NT2/D1 (cell line): ENCODE measurements at regions not wholly inside any gene's neighbourhood (a gene's known extent, or its start where the extent isn't known, plus 50 kb on each side); places are given as distances from the start of the nearest gene placed in this dataset.

Experiments used
- DNase-seq: peaks from one replicate; pipeline ENCODE4 v3.0.0-alpha.2; 2011; ENCODE audit warnings: low read depth, low spot score
- H3K27me3 ChIP-seq: 2 replicates; pipeline ENCODE4 v1.6.0; 2011; ENCODE audit warnings: mild to moderate bottlenecking; ENCODE audit not compliant: insufficient read length, insufficient read depth
- H3K36me3 ChIP-seq: 2 replicates; pipeline ENCODE4 v1.6.1; 2011; ENCODE audit warnings: mild to moderate bottlenecking, low read length, mixed read lengths; ENCODE audit not compliant: insufficient read depth, insufficient read length
- H3K4me1 ChIP-seq: 2 replicates; pipeline ENCODE4 v1.5.1; 2011; ENCODE audit not compliant: insufficient read depth, insufficient read length
- H3K4me3 ChIP-seq: 2 replicates; pipeline ENCODE4 v1.5.1; 2011; ENCODE audit warnings: low read depth; ENCODE audit not compliant: insufficient read length
- H3K9ac ChIP-seq: 2 replicates; pipeline ENCODE4 v1.6.0; 2011; ENCODE audit warnings: low read depth; ENCODE audit not compliant: insufficient read length
- H3K9me3 ChIP-seq: 2 replicates; pipeline ENCODE4 v1.5.1; 2011; ENCODE audit warnings: mild to moderate bottlenecking, low read length; ENCODE audit not compliant: insufficient read depth
- SUZ12 ChIP-seq: IDR thresholded peaks from 2 replicates; pipeline ENCODE4 v1.6.1; 2011; ENCODE audit not compliant: insufficient read length, insufficient read depth; ENCODE audit errors: extremely low read depth
- YY1 ChIP-seq: IDR thresholded peaks from 2 replicates; pipeline ENCODE4 v1.6.1; 2011; ENCODE audit not compliant: insufficient read length, insufficient read depth
- ZNF274 ChIP-seq: IDR thresholded peaks from 2 replicates; pipeline ENCODE4 v1.6.1; 2011; ENCODE audit warnings: mild to moderate bottlenecking, low read depth, low read length

GRCh38 chr14:65922142-65922541, 509.6 kb downstream of the FUT8 start:
- DNase-seq = no peak
- Histone ChIP-seq H3K9ac (no peak overlapping the region), H3K9me3 (no peaks in the 10 kb centered on the region), H3K4me3 (no peak overlapping the region), H3K4me1 (no peaks in the 10 kb centered on the region), H3K27me3 (no peaks in the 10 kb centered on the region), H3K36me3 (no peaks in the 10 kb centered on the region)
- no peak for TF ChIP-seq SUZ12
- TF ChIP-seq ZNF274 = no peak
- no peak for TF ChIP-seq YY1

DNA sequence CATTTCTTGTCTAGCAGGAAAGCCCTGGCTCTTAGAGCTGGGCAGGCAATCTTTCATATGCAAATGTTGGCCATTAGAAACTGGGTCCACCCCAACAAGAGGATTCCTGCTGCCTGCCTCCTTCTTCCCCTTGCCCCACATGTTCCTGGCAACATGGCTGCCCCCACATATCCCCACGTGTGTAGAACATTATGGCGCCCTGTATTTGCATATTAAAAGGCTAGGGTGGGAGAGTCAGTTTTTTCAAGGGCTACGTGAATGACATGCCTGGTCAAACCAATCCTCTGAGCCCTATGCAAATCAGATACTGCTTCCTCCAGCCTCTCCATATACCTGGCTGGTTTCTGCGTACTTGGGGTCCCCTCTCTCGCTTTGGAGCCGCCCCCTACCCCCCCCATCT, 514.0 kb downstream of the FUT8 start:
- no peaks in the 10 kb centered on the region for H3K4me1 ChIP-seq
- DNase-seq = peak; percentile 77
- no peaks in the 10 kb centered on the region for H3K36me3 ChIP-seq
- H3K9me3 ChIP-seq = no peaks in the 10 kb centered on the region
- TF ChIP-seq YY1 = peak; percentile 60
- TF ChIP-seq SUZ12 = no peak
- no peak overlapping the region for H3K9ac ChIP-seq
- no peak overlapping the region for H3K4me3 ChIP-seq
- H3K27me3 ChIP-seq = no peaks in the 10 kb centered on the region

GRCh38 chr14:65926935-65927700, 514.6 kb downstream of the FUT8 start:
- TF ChIP-seq YY1 = no peak
- no peak for TF ChIP-seq SUZ12
- no peak for TF ChIP-seq ZNF274
- DNase-seq = no peak
- no peaks in the 10 kb centered on the region for H3K4me1 ChIP-seq
- no peaks in the 10 kb centered on the region for H3K9me3 ChIP-seq
- no peaks in the 10 kb centered on the region for H3K36me3 ChIP-seq
- no peak overlapping the region for H3K9ac ChIP-seq
- H3K4me3 ChIP-seq = no peak overlapping the region
- no peaks in the 10 kb centered on the region for H3K27me3 ChIP-seq

DNA sequence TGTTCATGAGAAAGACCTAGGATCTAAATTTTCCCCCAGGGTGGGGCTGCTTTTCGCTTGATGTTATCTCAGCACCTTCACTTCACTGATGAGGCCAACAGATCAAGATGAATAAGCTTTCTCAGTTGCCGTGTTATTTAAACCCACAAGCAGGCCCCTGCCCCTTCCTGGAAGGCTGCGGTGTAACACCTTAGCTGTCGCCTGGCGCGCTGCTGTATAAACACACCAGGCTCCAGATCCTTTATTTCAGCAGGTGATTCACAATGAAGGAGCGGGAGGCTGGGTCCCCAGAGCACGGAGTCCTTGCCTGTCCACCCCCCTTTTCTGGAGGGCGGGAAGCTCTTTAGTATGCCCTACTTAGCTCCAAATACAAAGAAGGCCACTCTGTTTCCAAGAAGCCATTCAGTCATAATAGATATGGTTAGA, 515.4 kb downstream of the FUT8 start:
- Histone ChIP-seq H3K9ac (no peak overlapping the region), H3K9me3 (no peaks in the 10 kb centered on the region), H3K4me1 (no peaks in the 10 kb centered on the region), H3K36me3 (no peaks in the 10 kb centered on the region), H3K27me3 (no peaks in the 10 kb centered on the region), H3K4me3 (no peak overlapping the region)
- TF ChIP-seq SUZ12 (no peak), YY1 (no peak), ZNF274 (no peak)
- DNase-seq = no peak

DNA sequence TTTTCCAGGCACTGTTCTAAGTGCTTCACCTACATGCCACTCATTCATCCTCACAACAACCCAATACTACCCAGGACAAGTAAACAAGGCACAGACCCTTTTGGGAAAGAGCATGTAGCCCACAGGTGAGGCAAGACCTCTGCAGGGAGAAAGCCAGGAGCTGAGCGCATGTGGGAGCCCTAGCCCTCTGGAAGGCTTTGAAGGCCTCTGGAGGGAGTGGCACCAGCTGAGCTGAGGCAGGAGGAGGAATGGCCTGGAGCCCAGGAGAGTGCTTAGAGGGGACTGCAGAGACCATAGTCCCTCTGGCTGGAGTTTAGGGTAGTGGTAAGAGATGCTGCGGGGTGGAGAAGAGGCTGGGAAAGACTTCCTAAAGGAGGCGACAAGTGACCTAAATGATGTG, 516.5 kb downstream of the FUT8 start:
- no peaks in the 10 kb centered on the region for H3K36me3 ChIP-seq
- DNase-seq = no peak
- H3K9me3 ChIP-seq = no peaks in the 10 kb centered on the region
- no peak for TF ChIP-seq SUZ12
- no peak for TF ChIP-seq ZNF274
- no peak for TF ChIP-seq YY1
- H3K27me3 ChIP-seq = no peaks in the 10 kb centered on the region
- no peaks in the 10 kb centered on the region for H3K4me1 ChIP-seq
- H3K4me3 ChIP-seq = no peak overlapping the region
- H3K9ac ChIP-seq = no peak overlapping the region

GRCh38 chr14:65933400-65934069, 521.0 kb downstream of the FUT8 start:
- Histone ChIP-seq H3K9ac (no peak overlapping the region), H3K36me3 (no peaks in the 10 kb centered on the region), H3K4me3 (no peak overlapping the region), H3K27me3 (peaks cover 2% of the 10 kb centered on the region), H3K9me3 (no peaks in the 10 kb centered on the region), H3K4me1 (no peaks in the 10 kb centered on the region)
- TF ChIP-seq ZNF274 (no peak), SUZ12 (no peak), YY1 (no peak)
- no peak for DNase-seq

GRCh38 chr14:65934070-65934435, 521.5 kb downstream of the FUT8 start:
- DNase-seq = no peak
- Histone ChIP-seq H3K27me3 (peaks cover 2% of the 10 kb centered on the region), H3K36me3 (no peaks in the 10 kb centered on the region), H3K9me3 (no peaks in the 10 kb centered on the region), H3K9ac (no peak overlapping the region), H3K4me3 (no peak overlapping the region), H3K4me1 (no peaks in the 10 kb centered on the region)
- no peak for TF ChIP-seq SUZ12
- TF ChIP-seq ZNF274 = no peak
- no peak for TF ChIP-seq YY1
